ENCODE measurements at regions not wholly inside any gene's neighbourhood (a gene's known extent, or its start where the extent isn't known, plus 50 kb on each side); places are given as distances from the start of the nearest gene placed in this dataset.
A peak's percentile ranks its signal among the peaks of the same experiment; 100 is the strongest.

DNA sequence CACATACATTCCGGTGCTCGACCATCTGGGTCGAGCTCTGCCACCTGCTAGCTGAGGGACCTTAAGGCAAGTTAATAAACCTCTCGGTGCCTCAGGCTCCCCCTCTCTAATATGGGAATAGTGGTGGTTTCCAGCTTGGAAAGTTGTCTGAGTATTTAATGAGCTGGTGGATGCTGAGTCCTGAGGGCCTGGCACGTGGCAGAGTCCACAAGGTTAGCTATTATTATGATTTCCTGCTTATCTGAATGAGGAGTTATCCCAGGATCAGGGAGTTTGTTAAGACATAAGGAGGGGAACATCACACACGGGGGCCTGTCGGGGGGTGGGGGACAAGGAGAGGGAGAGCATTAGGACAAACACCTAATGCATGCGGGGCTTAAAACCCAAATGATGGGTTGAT lies 80.1 kb upstream of the SLC22A23 start:
- TF ChIP-seq, protein P1, sequence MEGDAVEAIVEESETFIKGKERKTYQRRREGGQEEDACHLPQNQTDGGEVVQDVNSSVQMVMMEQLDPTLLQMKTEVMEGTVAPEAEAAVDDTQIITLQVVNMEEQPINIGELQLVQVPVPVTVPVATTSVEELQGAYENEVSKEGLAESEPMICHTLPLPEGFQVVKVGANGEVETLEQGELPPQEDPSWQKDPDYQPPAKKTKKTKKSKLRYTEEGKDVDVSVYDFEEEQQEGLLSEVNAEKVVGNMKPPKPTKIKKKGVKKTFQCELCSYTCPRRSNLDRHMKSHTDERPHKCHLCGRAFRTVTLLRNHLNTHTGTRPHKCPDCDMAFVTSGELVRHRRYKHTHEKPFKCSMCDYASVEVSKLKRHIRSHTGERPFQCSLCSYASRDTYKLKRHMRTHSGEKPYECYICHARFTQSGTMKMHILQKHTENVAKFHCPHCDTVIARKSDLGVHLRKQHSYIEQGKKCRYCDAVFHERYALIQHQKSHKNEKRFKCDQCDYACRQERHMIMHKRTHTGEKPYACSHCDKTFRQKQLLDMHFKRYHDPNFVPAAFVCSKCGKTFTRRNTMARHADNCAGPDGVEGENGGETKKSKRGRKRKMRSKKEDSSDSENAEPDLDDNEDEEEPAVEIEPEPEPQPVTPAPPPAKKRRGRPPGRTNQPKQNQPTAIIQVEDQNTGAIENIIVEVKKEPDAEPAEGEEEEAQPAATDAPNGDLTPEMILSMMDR (conservative IDR thresholded peaks at IDR 0.05; ENCODE audit: control insufficient read depth, insufficient read depth, low read depth, low read length) = no peak
- DNase-seq (ENCODE audit: low read depth) = no peak
- no peak overlapping the region for H3K4me3 ChIP-seq (ENCODE audit: control insufficient read depth, low read depth, low read length)

DNA sequence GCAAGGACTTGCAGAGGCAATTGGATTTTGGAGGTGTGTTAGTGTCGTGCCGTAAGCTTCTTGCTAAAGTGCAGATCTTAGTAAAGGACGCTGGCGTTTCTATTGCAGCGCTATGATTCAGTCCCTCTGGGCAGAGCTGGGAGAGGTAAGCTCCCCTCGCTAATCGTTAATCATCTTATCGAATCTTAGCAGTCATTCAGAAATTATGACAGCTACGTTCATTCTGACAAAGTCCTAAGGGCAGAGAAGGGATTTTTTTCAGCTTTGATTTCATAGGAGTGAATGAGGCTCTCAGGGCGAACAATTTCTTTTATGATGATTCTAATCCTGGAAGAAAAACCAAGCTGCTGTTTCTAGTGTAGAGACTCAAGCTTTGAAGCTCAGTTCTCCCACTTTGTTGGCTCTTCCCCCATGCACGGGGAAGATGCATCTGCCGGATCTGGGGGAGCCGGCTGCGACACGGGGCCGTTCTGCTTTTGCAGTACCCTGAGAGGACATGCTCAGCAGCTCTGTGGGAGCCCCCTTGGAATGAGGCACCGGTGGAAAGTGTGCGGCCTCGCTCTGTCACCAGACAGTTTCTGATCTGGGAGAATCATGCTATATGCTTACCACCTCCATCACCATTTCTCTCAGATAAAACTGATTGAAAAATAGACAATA lies 79.1 kb upstream of the SLC22A23 start:
- TF ChIP-seq, protein P1 (conservative IDR thresholded peaks at IDR 0.05; ENCODE audit: control insufficient read depth, insufficient read depth, low read depth, low read length) = no peak
- peak; percentile 30 for DNase-seq (ENCODE audit: low read depth)
- no peak overlapping the region for H3K4me3 ChIP-seq (ENCODE audit: control insufficient read depth, low read depth, low read length)

DNA sequence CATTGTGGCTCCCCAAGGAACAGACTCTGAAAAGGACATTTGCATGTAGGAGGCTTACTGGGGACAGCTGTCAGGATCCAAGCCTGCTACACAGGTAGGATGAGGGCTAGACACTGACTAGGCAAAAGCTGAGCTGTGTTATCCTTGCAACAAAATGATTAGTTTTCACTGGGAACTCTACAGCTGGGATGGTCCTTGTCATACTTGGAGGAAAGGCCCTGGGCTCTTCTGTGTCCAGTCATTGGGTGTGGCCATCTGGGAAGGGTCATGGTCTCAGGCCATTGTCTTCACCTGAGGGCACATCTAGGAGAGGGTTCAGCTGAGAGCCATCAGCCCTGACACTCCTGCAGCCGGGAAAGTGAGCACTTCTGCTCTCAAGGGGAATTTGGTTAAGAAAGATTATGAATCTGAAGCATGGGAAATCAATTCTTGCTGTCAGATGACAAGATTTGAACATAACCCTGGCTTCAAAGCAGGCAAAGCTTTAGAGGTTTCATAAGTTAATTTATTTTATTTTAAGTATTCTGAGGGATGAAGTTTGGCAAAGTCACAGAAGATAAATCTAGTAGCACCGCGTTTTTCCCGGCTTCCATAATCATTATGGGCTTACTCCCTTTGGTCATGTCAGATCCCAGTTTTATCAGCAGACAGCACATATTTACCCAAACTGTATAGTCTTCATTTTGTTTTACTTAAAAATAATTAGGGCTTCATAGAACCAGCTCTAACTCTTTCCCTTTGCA lies 78.4 kb upstream of the SLC22A23 start:
- no peak overlapping the region for H3K4me3 ChIP-seq (ENCODE audit: control insufficient read depth, low read depth, low read length)
- DNase-seq (ENCODE audit: low read depth) = peak; percentile 26
- TF ChIP-seq, protein P1 (conservative IDR thresholded peaks at IDR 0.05; ENCODE audit: control insufficient read depth, insufficient read depth, low read depth, low read length) = no peak

DNA sequence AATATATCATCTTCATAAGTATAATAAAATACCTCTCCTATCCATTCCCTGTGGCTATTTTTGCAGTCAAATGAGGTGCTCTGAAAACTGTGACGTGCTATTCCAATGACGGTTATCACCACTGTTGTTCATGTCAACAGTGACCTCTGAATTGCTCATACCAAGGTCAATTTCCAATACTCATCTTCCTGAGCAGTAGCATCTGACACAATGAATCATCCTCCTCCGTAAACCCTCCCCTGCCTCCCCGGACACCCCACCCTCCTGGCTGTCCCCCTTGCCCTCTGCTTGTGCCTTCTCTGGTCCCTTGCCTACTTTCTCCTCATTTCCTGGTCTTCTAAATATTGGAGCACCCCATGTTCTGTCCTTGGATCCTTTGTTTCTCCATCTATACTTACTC lies 77.7 kb upstream of the SLC22A23 start:
- no peak overlapping the region for H3K4me3 ChIP-seq (ENCODE audit: control insufficient read depth, low read depth, low read length)
- TF ChIP-seq, protein P1 (conservative IDR thresholded peaks at IDR 0.05; ENCODE audit: control insufficient read depth, insufficient read depth, low read depth, low read length) = no peak
- DNase-seq (ENCODE audit: low read depth) = peak; percentile 97

DNA sequence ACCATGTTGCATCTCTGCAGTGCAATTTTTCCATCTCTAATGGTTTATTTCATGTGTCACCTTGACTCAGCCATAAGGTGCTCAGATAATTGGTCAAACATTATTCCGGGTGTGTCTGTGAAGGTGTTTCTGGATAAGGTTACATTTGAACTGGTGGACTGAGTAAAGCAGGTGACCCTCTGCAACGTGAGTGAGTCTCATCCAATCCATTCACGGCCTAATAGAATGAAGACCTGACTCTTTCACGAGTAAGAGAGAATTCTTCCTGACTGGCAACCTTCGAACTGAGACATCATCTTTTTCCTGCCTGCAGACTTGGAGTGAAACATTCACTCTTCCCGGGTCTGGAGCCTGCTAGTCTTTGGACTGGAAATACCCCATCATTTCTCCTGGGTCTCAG lies 77.1 kb upstream of the SLC22A23 start:
- H3K4me3 ChIP-seq (ENCODE audit: control insufficient read depth, low read depth, low read length) = no peak overlapping the region
- TF ChIP-seq, protein P1 (conservative IDR thresholded peaks at IDR 0.05; ENCODE audit: control insufficient read depth, insufficient read depth, low read depth, low read length) = no peak
- DNase-seq (ENCODE audit: low read depth) = no peak

DNA sequence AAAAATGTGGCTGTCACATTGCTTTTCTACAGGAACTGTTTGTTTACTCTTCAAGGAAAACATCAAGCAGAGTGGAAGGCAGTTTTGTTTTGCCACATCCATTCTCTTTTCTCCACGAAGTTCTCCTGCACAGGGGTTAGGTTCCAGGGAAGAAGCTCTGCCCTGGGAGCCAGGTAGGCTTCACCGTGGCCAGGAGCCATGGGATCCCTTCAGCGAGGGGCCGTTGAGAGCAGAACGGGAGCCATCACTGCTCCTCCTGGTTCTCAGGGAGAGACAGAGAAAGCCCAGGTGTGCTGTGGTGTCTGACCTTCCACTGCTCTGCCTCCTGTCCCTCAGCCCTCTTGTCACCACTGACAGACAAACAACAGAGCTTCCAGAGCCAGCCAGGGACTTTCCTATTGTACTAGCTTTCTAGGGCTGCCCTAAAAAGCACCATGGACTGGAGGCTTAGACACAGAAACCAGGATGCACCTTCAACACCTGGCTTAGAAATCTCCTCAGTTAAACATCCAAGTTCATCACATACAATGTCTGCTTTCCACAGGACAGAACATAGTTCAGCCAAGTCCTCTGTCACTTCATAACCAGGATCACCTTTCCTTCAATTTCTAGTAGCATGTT lies 75.6 kb upstream of the SLC22A23 start:
- TF ChIP-seq, protein P1 (conservative IDR thresholded peaks at IDR 0.05; ENCODE audit: control insufficient read depth, insufficient read depth, low read depth, low read length) = no peak
- no peak for DNase-seq (ENCODE audit: low read depth)
- H3K4me3 ChIP-seq (ENCODE audit: control insufficient read depth, low read depth, low read length) = no peak overlapping the region

Measured in fibroblast of mammary gland (primary cell).